Stimulated activated CD8-positive, alpha-beta memory T cell treated with anti-CD3 and anti-CD28 coated beads, Interleukin-12 subunit alpha, Interleukin-12 subunit beta, amount 100 ng/mL, for 24 hours (primary cell): ENCODE measurements at regions not wholly inside any gene's neighbourhood (a gene's known extent, or its start where the extent isn't known, plus 50 kb on each side); places are given as distances from the start of the nearest gene placed in this dataset.
"Not testable (repeated sequence)": the region's sequence is repeated elsewhere in the genome, so short reads cannot be mapped to it uniquely, and the experiment has no call there.

Experiments used
- DNase-seq: peaks from one replicate; pipeline ENCODE4 v3.0.0-alpha.2; 2020; ENCODE audit errors: extremely low read depth

DNA sequence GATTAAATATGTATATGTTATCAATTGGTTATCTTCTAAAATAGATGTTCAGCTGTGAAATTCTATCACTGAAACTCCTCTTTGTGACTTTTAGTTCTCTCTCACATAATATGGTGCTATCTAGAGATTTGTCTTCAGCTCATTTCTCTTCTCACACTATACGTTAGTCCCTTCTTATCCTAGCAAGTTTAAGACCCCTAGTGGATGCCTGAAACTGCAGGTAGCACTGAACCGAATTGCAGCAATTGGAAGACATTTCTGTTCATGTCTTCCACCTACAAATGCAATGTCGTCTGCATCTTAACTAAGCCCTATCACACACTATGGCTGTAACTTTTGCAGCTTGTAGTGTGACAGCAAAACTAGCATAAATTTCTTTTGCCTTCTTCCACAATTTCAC is 442.7 kb upstream of the POM121L12 start:
- no peak for DNase-seq

DNA sequence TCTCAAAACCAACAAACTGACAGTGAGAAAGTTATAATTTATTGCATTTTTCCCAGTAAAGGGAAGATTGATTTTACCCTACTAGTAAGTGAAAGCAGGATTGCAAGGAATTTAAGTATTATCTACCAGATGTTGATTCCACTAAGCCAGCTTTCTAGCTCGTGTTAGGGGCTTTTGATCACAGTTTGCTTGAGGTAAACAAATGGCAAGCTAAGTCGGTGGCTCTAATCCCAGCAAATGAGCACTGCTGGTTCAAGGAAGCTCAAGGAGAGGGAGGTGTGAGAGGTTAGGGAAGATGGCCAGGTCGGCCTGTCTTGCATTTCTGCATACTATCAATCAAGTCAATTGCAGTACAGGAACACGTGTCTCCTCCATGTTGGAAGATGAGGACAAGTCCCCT is 448.7 kb upstream of the POM121L12 start:
- no peak for DNase-seq

DNA sequence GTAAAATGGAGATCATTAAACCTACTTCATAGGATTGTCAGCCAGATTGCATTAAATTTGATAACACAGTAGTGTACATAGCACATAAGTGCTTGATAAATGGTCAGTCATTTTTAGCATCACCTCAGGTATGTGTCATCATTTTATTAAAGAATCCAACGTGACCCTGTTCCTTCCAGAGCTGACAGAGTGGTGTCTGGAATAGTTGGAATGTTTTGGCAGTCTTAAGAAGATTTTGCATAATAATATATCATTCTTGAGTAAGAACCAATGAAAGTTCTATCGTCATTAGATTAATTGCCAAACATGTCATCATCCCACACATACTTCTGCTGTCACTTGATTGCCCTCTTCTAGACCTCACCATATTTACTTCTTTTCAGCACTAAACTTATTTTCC is 451.4 kb upstream of the POM121L12 start:
- no peak for DNase-seq

DNA sequence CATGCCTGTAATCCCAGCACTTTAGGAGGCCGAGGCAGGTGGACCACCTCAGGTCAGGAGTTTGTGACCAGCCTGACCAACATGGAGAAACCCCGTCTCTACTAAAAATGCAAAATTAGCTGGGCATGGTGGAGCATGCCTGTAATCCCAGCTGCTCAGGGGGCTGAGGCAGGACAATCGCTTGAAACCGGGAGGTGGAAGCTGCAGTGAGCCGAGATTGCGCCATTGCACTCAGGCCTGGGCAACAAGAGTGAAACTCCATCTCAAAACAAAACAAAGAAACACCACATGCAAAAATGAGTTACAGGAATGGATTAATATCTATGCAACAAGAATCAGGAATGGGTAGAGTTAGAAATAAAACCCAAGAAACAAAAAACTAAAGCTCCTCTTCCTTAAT is 462.3 kb upstream of the POM121L12 start:
- DNase-seq = not testable (repeated sequence)

DNA sequence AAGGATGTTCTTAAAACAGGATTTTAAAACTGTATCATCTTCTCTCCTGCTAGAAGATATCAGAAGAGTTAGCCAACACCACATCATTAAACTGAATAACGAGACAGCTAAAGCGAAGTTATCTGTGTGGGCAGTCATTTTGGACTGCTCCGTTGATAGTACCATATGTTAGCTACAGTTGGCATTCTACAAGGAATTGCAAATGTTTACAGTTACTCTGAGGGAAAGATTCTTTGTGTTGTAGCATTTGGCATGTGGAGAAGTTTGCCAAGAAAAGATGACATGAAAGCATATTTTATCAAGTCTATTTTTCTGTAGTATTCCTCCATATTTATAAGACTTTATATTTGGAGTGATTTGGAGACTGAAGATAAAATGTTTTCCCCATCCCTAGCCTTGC is 464.4 kb upstream of the POM121L12 start:
- DNase-seq = no peak

DNA sequence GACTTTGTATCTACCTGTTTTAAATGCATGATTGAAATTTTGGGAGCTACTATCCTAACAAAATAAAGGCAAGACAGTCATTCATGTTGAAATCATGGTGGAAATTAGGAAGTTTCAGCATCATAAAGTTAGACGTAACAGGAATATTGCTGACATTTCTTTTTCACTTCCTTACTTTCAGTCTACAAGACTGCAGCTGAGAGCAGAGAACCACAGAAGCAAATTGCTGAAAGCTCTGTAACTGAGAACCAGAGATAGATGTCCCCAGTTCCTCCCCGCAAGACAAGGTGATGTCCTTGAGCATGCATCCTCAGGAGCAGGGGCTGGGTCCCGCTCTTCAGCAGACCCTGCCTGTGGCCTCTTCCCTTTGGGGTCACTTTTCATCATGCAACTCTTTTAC is 466.3 kb upstream of the POM121L12 start:
- DNase-seq = no peak

DNA sequence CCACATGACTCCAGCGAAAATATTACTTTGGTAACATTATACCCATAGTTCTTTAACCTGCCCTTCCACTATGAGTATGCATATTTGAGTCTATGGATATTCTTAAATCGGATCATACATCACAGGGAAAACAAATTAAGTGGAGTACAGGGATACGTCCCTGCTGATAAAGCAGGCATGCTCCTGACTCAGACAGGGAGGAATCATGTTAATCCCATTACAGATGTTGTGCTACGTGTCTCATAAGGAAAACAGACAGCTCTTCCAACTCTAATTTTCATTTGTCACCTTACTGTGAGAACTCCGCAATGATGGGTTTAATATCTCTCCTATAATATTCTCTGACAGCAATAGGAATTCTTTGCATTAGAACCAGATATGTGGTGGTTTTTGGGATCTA is 469.5 kb upstream of the POM121L12 start:
- DNase-seq = no peak

DNA sequence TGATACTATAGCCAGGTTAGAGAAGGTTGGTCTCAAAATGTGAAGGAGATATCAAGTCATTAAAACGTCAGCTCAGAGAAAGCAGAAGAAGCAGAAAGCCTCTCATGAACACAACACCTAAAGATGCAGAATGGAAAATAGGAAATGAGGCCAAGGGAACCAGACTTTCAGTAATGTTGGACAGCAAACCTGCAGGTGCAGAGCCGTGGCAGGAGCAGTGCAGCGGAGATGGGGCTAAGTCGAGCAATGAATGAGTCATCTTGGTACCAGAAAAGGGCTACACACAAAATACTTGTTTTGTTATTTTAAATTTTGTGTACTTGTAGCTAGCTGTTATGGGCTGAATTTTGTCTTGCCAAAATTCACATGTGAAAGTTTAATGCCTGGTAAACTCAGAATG is 479.6 kb upstream of the POM121L12 start:
- no peak for DNase-seq

DNA sequence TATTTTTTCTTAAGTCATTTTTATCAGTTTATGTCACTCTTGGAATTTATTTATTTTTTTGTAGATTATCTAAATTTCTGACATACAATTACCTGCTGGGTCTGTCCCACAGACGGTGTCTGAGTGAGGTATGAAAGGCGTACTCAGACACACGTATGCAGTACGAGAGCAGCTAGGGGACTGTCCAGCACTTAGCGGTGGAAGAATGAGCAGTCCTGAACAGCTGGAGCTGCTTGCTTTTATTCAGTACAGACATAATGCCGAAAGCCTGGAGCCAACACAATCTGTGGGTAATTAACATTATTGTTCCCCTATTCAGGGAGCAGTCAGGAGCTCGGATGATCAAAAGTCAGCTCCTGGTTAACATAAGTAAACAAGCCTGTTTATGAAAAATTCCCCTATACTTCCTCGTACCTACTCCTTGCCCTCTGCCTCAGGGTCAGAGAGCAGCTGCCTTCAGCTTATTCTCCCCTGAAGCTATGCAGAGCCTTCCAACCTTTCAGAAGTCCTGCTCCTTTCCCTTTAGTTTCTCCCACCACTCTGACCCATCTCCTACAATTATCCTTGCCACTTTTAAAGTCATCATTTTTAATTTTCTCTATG is 488.0 kb upstream of the POM121L12 start:
- DNase-seq = no peak

DNA sequence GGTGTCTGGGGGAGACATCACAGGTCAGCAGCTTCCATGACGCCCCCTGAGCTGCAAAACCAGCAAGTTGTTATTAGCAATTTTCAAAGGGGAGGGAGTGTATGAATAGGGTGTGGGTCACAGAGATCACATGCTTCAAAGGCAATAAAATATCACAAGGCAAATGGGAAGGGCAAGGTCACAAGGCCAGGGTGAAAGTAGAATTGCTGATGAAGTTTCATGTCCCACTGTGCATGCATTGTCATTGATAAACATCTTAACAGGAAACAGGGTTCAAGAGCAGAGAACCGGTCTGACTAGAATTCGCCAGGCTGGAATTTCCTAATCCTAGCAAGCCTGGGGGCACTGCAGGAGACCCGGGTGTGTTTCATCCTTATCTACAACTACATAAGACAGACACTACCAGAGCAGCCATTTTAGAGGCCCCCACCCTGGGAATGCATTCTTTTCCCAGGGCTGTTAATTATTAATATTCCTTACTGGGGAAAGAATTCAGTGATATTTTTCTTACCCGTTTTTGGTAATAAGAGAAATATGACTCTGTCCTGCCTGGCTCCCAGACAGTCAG is 494.2 kb upstream of the POM121L12 start:
- DNase-seq = not testable (repeated sequence)

DNA sequence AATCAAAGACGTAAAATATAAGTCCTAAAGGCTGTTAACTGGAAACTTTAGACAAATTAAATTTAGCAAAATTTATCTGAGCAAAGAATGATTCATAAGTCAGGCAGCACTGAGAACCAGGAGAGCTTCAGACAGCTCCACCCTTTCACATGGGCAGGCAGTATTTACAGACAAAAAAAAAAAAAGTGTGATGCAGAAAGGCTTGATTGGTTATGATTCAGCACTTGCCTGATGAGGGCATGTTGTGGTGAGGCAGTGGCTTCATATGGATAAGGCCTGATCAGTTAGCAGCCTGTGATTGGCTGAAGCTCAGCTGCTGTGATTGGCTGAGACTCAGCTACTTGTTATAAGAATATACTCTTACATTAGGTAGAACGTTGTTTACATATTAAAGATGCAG is 495.4 kb upstream of the POM121L12 start:
- DNase-seq = no peak

DNA sequence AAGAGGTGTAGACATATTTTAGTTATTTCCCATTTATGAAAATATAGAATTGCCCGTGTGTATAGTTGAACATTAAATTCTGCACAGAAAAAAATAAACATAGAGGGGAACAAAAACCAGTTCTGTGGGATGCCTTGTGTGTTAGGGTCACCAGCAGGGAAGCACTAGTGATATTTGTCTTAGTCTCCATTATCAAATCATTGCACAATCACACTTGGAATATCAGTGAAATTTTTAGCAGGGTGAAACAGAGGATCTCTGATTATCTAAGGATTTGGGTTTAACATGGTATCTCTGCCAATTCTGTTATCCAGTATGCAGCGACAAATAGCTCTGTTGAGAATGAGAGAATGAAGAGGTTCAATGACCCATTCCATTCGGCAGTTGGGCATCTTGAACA is 496.0 kb upstream of the POM121L12 start:
- DNase-seq = no peak

DNA sequence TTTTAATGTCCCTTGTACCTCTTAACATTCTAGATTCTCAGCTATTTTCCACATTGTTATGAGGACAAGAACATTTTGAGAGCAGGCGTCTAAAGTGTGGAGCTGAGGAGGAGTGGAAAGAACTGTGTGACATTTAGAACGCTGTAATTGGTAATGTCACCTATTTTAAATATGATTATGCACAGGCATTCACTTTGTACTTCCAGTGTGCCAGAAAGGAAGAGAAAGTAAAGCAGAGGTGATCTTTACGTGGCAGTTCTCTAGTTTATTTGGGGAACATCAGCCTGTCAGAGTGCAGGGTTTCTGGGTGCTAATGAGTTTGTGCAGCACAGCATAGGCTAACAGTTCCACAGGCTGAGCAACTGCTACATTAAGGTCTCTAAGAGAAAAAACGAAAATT is 498.4 kb upstream of the POM121L12 start:
- DNase-seq = no peak

DNA sequence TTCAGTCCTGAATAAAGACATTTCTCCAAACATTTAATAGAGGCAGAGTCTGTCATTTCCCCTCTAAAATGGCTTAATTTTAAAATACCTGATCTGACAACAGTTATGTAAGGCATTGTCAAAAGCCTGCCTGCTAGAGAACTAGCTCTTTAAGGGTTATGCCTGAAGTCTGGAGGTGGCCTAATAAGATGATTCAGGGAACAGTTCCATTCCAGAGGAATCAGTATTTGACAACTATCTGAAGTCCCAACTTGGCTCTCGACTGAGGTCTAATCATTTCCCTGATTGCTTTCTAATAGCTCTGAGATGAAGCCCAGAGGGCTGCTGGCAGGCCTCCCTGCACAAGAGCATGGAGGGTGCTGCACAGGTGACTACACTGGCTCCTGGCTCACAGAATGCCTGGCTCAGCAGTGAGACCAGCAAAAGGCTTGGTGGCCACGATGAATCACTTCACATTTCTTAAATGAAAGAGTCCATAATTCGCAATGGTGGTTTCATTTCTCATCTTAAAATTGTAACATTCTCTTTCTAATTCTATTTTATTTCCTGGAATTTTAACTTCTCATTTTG is 509.6 kb upstream of the POM121L12 start:
- no peak for DNase-seq

DNA sequence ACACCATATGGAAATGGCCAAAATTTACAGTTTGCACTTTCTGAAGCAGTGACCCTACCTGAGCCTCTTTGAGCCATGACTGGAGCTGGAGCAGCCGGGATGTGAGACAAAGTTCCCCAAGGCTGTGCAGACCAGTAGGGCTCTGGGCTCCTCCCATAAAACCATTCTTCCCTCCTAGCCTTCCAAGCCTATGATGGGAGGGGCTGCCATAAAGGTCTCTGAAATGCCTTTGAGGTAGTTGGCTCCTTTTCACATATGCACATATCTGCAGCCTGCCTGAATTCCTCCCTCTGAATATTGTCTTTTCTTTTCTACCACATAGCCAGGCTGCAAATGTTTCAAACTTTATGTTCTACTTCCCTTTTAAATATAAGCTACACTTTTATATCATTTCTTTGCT is 516.6 kb upstream of the POM121L12 start:
- no peak for DNase-seq

DNA sequence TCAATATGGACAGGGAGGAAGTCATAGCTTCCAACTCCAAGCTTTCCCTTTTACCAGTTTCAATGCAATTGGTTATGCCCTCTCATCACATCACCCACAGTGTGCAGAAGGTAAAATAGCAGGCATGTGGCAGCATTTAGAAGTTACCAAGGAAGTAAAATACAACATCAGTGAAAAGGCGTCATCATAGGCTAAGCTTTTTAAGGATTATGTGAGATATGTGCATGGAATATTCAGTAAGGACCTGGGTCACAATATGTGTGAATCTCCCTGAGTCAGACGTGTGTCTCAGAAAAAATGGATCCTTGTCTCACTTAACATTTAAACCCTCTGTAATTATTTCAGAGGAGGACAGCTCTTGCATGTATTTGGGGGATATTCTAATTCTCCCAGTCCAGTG is 522.8 kb upstream of the POM121L12 start:
- no peak for DNase-seq

DNA sequence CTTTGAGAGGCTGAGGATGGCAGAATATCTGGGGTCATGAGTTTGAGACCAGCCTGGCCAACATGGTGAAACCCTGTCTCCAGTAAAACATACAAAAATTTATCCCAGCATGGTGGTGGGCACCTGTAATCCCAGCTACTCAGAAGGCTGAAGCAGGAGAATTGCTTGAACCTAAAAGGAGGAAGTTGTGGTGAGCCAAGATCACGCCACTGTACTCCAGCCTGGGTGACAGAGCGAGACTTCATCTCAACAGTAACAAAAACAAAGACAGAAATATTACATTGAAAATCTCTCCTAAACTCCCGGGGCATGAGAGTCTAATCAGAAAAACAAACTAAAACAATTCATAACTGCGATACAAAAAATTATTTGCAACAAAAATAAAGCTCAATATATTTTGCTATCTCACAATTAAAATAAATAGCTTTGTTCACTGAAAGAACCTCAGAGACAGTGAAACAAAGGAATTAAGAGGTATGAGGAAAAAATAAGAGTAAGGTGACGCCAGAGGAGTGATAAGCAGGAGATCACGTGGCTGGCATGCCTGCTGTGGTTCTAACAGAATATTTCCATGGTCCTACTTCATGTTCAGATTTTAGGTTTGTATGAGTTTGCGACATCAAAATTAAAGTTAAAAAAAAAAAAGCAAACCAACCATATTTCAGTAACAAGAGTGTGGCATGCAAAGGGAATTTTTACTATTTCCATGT is 527.7 kb upstream of the POM121L12 start:
- no peak for DNase-seq

DNA sequence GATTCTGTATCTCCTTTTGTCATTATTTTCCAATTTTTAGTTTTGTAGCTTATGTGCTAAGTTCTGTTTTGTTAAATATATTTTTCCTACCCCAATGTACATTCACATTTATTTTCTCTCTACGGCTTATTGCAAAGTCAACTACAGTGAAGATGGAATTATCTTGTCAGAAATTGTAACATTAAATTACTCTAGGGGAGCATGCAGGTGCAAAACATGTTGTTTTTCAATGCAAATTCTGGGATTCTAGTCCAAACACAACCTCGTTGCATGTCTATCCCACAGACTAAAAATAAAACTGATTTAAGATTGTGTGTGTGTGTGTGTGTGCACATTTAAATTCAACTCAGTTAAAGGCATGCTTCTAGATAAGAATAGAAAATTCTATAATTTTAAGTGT is 529.1 kb upstream of the POM121L12 start:
- no peak for DNase-seq

DNA sequence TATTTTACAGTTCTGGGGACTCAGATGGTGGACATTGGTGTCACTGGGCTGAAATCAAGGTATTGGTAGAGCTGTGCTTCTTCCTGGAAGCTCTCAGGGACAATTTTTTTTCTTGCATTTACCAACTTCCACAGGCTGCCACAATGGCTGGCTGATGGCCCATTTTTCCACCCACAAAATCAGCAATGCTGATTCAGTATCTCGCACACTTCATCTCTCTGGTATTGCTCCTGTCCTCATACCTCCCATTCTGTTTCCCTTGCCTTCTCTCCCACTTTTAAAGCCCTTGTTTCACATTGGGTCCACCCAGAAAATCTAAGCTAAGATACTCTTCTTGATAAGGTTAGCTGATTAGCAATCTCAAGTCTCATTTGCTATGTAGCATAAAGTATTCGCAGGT is 530.9 kb upstream of the POM121L12 start:
- DNase-seq = no peak

DNA sequence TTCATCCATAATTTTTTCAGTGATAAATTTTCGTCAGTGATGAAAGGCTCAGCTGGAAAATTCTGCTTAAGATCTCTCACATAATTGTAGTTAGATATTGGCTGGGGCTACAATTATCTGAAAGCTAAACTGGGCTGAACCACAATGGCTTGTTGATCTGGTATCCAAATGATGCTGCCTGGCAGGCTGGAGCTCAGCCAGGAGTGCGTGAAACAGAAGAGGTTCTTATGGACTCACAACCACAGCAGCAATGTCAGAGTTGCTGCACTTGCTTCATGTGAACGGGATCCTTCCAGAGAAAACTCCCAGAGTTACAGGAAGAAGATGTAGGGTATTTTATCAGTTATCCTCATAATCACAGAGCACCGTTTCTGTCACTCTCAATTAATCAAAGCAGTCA is 533.2 kb upstream of the POM121L12 start:
- no peak for DNase-seq

DNA sequence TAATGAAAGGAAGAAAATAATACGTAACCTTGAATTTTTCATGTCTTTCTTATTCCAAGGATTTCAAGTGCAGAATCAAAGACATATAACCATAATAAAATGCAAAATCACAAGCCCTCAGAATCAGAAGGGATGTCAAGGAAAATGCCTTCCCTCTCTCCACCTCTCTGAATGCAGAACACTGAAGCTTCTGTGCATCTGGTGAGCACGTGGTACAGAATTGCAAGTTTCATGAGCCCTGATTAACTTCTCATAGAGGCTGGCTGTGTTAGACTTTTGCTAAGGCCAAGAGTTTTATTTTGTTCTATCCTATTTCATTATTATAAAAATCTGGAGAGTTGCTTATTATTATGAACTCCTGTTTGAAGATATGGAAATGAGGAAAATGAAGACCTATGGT is 533.7 kb upstream of the POM121L12 start:
- DNase-seq = no peak

DNA sequence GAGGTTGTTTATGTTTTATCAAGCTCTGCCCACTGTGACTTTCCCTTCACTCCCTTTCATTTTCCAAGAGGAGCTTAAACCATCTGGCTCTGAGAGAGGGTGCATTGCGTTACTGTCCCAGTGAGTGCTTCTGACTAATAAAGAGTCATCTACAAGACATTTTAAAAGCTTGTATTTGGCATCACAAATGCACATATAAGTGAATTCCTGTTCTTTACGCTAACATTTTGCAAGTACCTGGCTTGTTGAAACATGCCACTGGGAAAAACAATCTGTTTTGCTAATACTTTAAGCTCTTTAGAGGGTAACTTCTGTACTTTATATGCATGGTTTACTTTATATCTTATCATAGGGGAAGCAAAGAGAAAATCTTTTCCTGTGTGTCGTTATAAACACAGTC is 534.6 kb upstream of the POM121L12 start:
- DNase-seq = no peak

DNA sequence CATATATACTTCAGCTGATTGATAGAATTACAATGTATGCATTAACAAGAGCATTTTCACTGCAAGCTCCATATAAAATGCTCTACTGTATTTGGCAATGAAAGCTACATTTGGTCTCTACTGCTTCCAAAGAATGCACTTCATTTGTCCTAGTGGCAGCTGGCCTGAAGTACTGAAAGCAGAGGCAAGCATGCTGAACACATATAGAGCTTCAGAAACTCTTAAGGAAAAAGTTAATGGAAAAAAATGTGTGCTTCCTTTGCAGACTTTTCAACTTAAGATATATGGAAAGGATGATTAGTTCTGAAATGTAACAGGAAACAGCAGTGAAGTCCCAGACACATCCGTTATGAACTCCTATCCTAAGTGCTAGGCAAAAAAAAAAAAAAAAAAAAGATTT is 537.1 kb upstream of the POM121L12 start:
- no peak for DNase-seq
